Medulla oblongata (tissue), 1 donor: ENCODE measurements at regions not wholly inside any gene's neighbourhood (a gene's known extent, or its start where the extent isn't known, plus 50 kb on each side); places are given as distances from the start of the nearest gene placed in this dataset.

Experiments
- DNase-seq: peaks from one replicate; pipeline ENCODE4 v3.0.0-alpha.2; 2015; ENCODE audit errors: extremely low spot score

DNA sequence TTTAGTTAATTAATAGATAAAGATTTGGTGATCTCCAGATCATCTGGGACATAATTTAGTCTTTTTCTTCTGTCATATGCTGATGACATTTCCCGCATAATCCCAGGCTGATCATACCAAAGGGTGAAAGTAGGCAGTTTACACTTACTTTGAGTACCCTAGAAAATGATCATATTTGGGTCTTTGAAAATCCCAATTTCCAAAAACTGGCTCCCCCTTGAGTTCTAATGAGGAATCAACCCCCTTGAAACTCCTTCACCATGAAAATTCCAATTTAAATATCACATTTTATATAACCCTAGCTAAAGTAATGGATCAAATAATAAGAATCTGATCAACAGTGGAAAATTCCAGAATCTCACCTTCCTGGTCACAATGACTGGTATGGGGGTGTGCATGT is 223.4 kb downstream of the NAF1 start:
- DNase-seq, result no peak

GRCh38 chr4:162938738-162939485 is 227.8 kb downstream of the NAF1 start:
- no peak for DNase-seq

DNA sequence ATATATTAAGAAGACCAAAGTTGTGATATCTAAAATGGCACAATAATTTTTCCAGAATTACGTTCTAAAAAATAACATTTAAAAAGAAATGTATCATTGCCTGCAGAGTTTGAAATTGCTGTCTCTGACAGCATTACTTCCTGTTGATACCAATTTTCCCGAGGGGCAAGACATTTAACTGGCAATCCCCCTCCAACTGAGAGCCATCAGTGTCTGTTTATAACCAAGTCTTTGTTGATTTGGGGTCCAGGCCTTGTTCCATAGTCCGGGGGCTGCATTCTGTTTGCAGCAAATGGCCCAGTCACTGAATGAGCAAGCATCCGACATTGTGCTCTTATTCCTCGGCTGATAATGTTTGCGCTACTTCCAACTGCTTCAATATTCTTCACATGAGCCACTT is 231.5 kb downstream of the NAF1 start:
- no peak for DNase-seq

GRCh38 chr4:162931286-162931685 is 235.4 kb downstream of the NAF1 start:
- no peak for DNase-seq

GRCh38 chr4:162921178-162921785 is 245.4 kb downstream of the NAF1 start:
- DNase-seq, result no peak

GRCh38 chr4:162920649-162921048 is 246.0 kb downstream of the NAF1 start:
- no peak for DNase-seq

DNA sequence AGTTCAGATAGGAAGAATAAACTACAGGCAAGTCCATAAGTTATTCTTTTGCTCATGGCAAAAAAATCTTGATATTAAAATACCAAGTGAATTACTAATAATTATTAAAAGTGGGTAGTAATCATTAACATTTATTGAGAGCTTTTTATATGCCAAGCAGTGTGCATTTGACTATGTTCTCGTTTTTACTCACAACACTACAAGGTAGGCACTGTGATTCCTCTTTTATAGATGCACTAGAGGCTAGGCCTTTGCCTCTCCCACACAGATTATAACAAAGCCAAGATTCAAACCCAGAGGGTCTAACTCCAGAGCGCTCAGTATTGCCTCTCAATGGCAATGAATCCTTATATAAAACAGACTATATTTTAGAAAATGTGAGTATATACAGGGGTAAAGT is 254.2 kb downstream of the NAF1 start:
- no peak for DNase-seq

DNA sequence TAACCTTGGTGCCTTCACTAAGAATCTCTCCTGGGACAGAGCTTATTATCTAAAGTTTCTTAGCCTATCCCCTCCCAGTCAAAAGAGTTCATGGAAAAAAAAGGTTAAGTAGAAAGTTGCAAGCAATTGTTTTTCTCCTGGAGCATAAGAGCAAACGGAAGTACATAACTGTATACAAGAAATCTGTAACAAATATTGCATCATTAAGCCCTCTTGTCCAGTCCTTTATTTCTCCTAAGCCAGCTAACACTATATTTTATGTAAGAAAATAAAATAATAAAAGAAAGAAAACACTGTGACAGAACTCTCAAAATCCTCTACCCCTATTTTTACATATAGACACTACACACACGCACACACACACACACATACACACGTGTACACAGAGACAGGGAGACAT is 255.3 kb downstream of the NAF1 start:
- no peak for DNase-seq

- peak; percentile 5 for DNase-seq
Observed at GRCh38 chr4:162909952-162910351, 256.7 kb downstream of the NAF1 start.

- DNase-seq, result no peak
Observed at GRCh38 chr4:162894387-162894786, 272.3 kb downstream of the NAF1 start.

DNA sequence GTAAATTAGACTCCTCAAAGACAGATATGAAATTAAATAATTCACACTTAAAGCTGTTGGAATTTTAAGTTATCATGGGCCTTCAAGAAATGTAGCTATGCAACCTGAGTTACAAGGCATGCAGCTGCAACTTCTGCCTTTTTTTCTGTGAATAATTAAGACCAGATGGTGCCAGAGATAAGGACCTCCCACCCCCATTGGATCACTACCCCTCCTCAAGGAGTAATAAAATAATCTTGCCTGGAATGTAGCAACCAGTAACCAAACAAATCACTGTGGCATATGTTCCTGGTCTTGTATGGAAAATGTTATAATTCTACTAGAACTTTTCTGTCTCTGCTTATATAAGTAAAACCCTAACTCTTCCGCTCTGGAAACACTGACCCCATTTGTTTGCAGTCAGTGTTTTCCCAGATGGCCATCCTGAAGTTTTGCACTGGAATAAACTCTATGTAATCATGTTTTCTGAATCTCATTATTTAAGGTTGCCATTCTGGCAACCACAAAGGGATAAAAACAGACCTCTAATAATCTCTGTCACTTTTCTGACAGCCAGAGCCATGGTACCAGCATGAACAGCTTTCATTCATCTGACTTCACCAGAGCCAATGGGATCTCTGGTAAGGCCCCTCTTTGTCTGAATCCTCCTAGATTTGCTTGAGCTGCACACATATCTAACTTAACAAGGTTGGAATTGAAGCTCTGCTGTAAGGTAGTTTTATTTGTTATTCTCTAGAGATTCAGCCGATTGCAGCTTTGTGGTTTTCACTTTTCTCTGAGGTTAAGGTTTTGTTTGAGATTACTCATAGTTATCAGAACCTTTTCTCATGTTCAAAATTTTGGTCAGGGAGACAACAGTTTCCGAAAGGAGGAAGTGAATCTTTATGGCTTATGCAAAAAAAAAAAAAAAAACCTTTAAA is 274.6 kb downstream of the NAF1 start:
- DNase-seq, result no peak

DNA sequence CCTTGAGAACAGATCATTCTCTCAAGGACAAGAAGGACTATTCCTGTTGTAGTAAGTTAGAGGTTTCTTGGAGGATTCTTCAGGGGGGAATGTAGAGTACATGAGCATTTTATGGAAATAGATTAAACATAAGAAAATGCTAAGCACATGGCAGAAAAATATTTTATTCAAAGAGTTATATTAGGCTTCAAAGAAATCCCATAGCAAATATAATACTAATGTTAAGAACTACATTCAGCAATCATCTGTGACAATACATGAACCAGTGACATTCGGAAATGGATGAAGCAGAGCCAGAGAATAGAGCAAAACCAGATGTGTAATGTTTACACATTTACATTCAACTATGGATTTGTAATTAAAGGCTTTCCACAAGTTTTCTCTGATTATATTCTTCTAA is 288.6 kb downstream of the NAF1 start:
- DNase-seq, result no peak

DNA sequence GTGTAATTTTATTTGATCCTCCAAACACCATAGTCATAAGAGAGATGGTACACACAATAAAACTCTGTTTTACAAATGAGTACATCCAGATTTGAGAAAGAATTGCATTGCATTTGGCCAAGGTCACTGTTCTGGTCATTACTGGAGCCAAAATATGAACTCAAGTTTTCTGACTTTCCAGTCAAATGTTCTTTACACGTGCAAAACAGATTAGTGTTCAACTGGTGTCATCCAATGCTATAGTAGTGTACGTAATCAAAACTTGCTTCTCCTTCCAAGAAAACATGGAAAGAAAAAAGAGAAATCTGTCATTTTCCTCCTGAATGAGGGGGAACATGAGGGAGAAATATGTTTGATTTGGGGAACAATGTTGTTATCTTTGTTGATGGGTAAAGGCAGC is 291.9 kb downstream of the NAF1 start:
- DNase-seq, result no peak

- no peak for DNase-seq
Observed at GRCh38 chr4:162871990-162872389, 294.7 kb downstream of the NAF1 start.

DNA sequence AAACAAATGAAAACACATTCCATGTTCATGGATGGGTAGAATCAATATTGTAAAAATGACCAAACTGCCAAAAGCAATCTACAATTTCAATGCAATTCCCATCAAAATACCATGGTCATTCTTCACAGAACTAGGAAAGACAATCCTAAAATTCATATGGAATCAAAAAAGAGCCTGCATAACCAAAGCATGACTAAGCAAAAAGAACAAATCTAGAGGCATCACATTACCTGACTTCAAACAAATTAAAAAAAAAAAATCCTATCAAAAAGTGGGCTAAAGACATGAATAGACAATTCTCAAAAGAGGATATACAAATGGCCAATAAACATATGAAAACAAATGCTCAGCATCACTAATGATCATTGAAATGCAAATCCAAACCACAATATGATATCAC is 297.5 kb downstream of the NAF1 start:
- no peak for DNase-seq

DNA sequence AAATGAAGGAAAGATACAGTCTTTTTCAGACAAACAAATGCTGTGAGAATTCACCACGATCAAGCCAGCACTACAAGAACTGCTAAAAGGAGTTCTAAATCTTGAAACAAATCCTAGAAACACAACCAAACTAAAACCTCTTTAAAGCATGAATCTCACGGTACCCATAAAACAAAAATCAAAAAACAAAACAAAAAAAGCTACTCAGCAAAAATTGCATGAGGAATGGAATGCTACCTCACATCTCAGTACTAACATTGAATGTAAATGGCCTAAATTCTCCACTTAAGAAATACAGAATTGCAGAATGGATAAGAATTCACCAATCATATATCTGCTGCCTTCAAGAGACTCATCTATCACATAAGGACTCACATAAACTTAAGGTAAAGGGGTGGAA is 300.1 kb downstream of the NAF1 start:
- no peak for DNase-seq

GRCh38 chr4:162865102-162865501 is 301.6 kb downstream of the NAF1 start:
- DNase-seq, result no peak

- DNase-seq, result peak; percentile 23
Observed at GRCh38 chr4:162853788-162854187, 312.9 kb downstream of the NAF1 start.

GRCh38 chr4:162852642-162853041 is 314.0 kb downstream of the NAF1 start:
- no peak for DNase-seq

- DNase-seq, result peak; percentile 70
Observed at GRCh38 chr4:162851241-162851758, 315.4 kb downstream of the NAF1 start.

GRCh38 chr4:162849937-162850336 is 316.8 kb downstream of the NAF1 start:
- DNase-seq, result no peak

- DNase-seq, result no peak
Observed at GRCh38 chr4:162847945-162848549, 318.6 kb downstream of the NAF1 start.
